D721Med (cell line): ENCODE measurements at regions not wholly inside any gene's neighbourhood (a gene's known extent, or its start where the extent isn't known, plus 50 kb on each side); places are given as distances from the start of the nearest gene placed in this dataset.

Source experiments
- DNase-seq: peaks from one replicate; pipeline ENCODE4 v3.0.0; 2011; ENCODE audit warnings: low spot score; ENCODE audit not compliant: insufficient read length
- FAIRE-seq: peaks from 2 replicates; lab custom pipeline; 2011; peaks lifted over from hg19 to GRCh38; lab: Jason Lieb, UNC
- TF ChIP-seq, protein P1 (sequence below): IDR thresholded peaks from 2 replicates; pipeline ENCODE4 v1.5.1; 2012; ENCODE audit warnings: mild to moderate bottlenecking, control low read depth; ENCODE audit not compliant: insufficient read depth; ENCODE audit errors: missing control alignments

DNA sequence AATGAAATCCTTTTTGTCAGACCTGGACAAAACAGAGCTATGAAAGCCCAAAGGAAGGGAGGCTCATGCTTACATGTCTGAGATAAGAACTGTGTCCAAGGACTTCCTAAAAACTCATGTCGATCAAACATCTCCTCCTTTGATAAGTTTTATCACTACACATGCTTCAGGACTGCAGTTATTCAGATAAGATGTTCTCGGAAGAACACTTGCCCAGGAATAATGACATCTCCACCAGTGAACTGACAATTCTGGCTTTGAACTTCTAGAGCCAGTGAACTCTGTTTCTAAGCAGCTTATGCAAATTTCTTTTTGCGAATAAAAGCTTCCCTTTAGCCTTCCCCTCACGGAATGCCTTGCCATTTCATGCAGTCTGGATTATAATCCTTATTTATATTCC, 561.6 kb downstream of the TBC1D4 start:
- FAIRE-seq (no peak), DNase-seq (no peak)
- TF ChIP-seq, protein P1, sequence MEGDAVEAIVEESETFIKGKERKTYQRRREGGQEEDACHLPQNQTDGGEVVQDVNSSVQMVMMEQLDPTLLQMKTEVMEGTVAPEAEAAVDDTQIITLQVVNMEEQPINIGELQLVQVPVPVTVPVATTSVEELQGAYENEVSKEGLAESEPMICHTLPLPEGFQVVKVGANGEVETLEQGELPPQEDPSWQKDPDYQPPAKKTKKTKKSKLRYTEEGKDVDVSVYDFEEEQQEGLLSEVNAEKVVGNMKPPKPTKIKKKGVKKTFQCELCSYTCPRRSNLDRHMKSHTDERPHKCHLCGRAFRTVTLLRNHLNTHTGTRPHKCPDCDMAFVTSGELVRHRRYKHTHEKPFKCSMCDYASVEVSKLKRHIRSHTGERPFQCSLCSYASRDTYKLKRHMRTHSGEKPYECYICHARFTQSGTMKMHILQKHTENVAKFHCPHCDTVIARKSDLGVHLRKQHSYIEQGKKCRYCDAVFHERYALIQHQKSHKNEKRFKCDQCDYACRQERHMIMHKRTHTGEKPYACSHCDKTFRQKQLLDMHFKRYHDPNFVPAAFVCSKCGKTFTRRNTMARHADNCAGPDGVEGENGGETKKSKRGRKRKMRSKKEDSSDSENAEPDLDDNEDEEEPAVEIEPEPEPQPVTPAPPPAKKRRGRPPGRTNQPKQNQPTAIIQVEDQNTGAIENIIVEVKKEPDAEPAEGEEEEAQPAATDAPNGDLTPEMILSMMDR, result no peak

DNA sequence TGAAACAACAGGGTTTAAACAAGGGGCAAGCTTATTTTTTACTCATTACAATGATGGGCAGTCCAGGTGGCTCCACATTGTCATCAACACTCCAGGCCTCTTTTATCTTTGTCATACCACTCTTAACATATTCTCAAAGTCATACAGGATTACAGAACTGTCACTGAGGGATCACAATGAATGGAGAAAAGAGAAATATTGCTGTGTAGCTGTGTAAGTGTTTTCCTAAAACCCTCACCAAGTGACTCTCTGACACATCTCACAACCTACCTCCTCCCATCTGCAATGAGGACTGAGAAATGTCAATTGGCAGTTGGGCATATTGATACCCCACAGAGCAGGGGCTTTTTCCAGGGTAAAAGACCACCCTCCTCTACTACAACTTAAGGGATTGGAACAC, 562.1 kb downstream of the TBC1D4 start:
- DNase-seq, result no peak
- no peak for FAIRE-seq
- TF ChIP-seq, protein P1, result no peak

DNA sequence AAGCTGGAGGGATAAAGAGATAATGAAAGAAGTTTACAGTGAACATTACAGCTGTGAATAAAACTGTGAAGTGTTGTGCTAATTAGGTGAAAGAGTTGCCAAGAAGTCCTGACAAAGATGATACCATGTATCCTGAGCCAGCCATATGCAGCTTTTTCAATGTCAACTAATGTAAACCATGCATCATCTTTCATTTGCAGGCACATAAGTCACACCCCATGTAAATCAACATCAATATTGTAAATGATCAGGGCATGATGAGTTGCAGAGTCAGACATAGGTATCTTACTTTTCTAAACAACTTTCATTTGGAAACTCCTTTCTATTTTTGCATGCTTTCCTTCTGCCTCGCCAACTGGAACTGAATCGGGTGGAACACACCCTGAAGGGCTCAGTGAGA, 569.1 kb downstream of the TBC1D4 start:
- TF ChIP-seq, protein P1, result no peak
- DNase-seq, result no peak
- no peak for FAIRE-seq

DNA sequence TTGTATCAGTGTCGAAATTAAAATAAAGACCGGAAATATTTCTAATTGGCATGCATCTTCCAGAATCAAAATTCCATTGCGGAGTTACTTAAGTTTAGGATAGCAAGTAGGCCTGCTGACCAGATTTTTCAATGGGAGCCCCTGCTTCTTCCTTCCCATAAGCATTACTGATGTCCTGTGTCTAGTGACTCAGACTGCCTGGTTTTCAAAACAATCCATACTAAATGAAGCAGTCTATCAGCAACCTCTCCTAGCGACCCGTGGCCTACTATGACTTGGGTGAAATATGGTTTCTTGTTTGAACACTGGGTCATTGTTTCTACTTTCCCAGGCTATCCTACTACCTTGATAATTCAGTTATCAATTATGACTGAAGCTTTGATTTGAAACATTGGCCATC, 571.6 kb downstream of the TBC1D4 start:
- TF ChIP-seq, protein P1, result no peak
- no peak for FAIRE-seq
- DNase-seq, result no peak

DNA sequence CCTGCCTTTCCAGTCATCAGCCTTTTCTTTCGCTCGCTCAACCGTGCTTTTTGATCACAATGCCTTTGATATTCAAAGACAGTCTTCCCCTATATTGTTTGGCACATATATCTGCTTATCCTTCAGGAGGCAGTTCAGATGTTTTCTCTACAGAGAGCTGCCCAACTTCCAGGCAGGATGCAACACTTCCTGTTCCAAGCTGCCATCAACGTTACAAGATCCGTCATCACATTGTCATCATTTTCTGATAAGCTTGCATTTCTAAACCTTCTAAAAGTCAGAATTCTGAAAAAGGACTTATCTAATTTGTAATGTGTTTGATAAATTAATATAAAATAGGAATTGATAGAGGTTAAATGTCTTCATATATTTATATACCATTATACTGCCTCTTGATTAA, 574.2 kb downstream of the TBC1D4 start:
- no peak for FAIRE-seq
- DNase-seq, result no peak
- TF ChIP-seq, protein P1, result no peak

DNA sequence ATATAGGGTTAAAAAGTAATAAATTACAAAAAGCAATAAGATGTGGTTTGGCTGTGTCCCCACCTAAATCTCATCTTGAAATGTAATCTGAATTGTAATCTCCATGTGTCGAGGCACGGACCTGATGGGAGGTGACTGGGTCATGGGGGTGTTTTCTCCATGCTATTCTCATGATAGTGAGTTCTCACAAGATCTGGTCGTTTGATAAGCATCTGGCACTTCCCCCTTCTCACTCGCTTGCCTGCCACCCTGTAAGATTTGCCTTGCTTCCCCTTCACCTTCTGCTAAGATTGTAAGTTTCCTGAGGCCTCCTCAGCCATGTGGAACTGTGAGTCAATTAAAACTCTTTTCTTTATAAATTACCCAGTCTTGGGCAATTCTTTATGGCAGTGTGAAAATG, 577.4 kb downstream of the TBC1D4 start:
- FAIRE-seq (no peak), DNase-seq (no peak)
- TF ChIP-seq, protein P1, result no peak

DNA sequence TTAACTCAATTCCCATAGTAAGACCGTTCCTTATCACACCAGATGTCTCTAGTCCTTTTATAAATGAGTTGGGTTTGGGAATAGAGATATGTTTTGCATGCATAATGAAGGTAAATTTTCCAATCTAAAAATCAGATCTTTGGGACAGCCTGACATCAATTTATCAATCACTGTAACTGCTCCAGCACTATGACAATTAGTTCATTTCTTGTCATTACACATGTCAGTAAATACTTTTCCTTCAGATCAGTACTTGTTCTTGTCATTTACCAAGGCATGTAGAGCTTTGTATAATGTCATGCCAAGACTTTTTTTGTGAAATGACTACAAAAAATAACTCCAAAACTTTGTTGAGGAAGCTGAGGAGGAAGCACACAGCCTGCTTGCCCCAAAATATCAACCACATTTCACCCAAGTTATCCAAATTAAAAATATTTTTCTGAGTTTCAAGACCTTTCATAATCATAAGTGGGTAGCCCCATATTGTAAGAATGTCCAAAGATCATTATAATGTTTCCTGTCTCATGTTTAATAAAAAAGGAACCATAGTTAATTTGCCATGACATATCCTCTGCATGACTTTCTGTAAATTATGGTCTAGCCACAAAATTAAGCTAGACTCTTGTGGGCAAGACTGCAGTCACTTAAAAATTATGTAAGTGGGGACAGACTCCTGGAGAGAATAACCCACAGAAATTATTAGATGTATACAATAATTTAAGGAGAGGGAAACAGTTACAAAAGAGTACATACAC, 586.8 kb downstream of the TBC1D4 start:
- DNase-seq (no peak), FAIRE-seq (no peak)
- TF ChIP-seq, protein P1, result no peak
